A549 (cell line): ENCODE measurements at regions not wholly inside any gene's neighbourhood (a gene's known extent, or its start where the extent isn't known, plus 50 kb on each side); places are given as distances from the start of the nearest gene placed in this dataset.

Experiments
- FOSB ChIP-seq: fragments of 250-450 bp; sonication (Bioruptor Pico); IDR thresholded peaks from 2 replicates; pipeline ENCODE4 v1.5.0; 2020; ENCODE audit warnings: mild to moderate bottlenecking, moderate library complexity
- JUNB ChIP-seq: fragments of >200 bp; sonication (Bioruptor Twin); formaldehyde crosslinking; IDR thresholded peaks from 2 replicates; pipeline ENCODE4 v1.6.1; 2016
- MAFK ChIP-seq: fragments of 450-650 bp; IDR thresholded peaks from 2 replicates; pipeline ENCODE4 v1.6.1; 2014; ENCODE audit not compliant: partially characterized antibody
- POLR2AphosphoS2 ChIP-seq: conservative IDR thresholded peaks from 2 replicates; pipeline ENCODE4 v1.6.1; 2012; ENCODE audit warnings: low read length, improper control_type of control experiment, inconsistent platforms
- RAD21 ChIP-seq, 2 experiments: fragments of >200 bp in 1 of 2; sonication (Bioruptor Twin) in 1 of 2; formaldehyde crosslinking in 1 of 2; IDR thresholded peaks in 1 of 2; conservative IDR thresholded peaks in 1 of 2; 2 replicates in 1 of 2; 3 replicates in 1 of 2; pipeline ENCODE4 v1.6.1; 2012 to 2018; ENCODE audit warnings: inconsistent platforms in 1 of 2
- TF ChIP-seq, protein P1 (sequence below): fragments of >200 bp; sonication (Bioruptor Twin); formaldehyde crosslinking; IDR thresholded peaks from 3 replicates; pipeline ENCODE4 v1.5.1; 2016
- TF ChIP-seq, protein P2 (sequence below): fragments of 200-600 bp; sonication (generic); IDR thresholded peaks from 2 replicates; pipeline ENCODE4 v1.6.1; 2016; ENCODE audit warnings: antibody characterized with exemption, mild to moderate bottlenecking, moderate library complexity

DNA sequence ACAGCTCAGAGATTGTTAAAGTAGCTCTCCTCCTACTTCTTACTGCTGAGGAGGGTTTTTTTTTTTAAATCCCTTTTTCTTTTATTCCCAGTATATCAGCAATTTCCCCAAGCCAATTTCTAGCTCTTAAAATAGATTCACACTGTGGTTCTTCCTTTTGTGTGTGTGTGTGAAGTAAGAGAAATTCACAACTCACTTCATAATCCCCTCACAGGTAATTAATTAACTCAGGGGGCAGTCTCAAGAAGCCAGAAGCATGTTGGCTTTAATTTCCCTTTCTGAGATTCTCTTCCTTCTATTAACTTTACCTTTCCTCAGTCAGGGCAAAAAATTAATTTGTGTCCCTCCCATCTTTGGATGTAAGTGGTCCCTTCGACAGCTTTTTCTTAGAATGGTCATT is 71.0 kb upstream of the HMHB1 start:
- TF ChIP-seq FOSB (CRISPR knock-in tag) = no peak
- no peak for TF ChIP-seq JUNB
- TF ChIP-seq, protein P1, sequence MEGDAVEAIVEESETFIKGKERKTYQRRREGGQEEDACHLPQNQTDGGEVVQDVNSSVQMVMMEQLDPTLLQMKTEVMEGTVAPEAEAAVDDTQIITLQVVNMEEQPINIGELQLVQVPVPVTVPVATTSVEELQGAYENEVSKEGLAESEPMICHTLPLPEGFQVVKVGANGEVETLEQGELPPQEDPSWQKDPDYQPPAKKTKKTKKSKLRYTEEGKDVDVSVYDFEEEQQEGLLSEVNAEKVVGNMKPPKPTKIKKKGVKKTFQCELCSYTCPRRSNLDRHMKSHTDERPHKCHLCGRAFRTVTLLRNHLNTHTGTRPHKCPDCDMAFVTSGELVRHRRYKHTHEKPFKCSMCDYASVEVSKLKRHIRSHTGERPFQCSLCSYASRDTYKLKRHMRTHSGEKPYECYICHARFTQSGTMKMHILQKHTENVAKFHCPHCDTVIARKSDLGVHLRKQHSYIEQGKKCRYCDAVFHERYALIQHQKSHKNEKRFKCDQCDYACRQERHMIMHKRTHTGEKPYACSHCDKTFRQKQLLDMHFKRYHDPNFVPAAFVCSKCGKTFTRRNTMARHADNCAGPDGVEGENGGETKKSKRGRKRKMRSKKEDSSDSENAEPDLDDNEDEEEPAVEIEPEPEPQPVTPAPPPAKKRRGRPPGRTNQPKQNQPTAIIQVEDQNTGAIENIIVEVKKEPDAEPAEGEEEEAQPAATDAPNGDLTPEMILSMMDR = no peak
- no peak for TF ChIP-seq RAD21 (conservative IDR thresholded peaks at IDR 0.05 in 1 of 2, IDR thresholded peaks at IDR 0.05 in 1 of 2)
- TF ChIP-seq MAFK = no peak
- no peak for TF ChIP-seq POLR2AphosphoS2
- TF ChIP-seq, protein P2, sequence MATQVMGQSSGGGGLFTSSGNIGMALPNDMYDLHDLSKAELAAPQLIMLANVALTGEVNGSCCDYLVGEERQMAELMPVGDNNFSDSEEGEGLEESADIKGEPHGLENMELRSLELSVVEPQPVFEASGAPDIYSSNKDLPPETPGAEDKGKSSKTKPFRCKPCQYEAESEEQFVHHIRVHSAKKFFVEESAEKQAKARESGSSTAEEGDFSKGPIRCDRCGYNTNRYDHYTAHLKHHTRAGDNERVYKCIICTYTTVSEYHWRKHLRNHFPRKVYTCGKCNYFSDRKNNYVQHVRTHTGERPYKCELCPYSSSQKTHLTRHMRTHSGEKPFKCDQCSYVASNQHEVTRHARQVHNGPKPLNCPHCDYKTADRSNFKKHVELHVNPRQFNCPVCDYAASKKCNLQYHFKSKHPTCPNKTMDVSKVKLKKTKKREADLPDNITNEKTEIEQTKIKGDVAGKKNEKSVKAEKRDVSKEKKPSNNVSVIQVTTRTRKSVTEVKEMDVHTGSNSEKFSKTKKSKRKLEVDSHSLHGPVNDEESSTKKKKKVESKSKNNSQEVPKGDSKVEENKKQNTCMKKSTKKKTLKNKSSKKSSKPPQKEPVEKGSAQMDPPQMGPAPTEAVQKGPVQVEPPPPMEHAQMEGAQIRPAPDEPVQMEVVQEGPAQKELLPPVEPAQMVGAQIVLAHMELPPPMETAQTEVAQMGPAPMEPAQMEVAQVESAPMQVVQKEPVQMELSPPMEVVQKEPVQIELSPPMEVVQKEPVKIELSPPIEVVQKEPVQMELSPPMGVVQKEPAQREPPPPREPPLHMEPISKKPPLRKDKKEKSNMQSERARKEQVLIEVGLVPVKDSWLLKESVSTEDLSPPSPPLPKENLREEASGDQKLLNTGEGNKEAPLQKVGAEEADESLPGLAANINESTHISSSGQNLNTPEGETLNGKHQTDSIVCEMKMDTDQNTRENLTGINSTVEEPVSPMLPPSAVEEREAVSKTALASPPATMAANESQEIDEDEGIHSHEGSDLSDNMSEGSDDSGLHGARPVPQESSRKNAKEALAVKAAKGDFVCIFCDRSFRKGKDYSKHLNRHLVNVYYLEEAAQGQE = no peak
